Stomach (tissue), 4 donors: ENCODE measurements at regions not wholly inside any gene's neighbourhood (a gene's known extent, or its start where the extent isn't known, plus 50 kb on each side); places are given as distances from the start of the nearest gene placed in this dataset.

ENCODE experiments used
- CTCF ChIP-seq, 7 experiments: fragments of 450-650 bp in 4 of 7; fragments of 200-600 bp in 3 of 7; sonication (generic) in 3 of 7; IDR thresholded peaks; one replicate each; pipeline ENCODE4 v1.5.1; 2016 to 2019; ENCODE audit warnings: antibody characterized with exemption in 7 of 7, control low read depth in 2 of 7, mild to moderate bottlenecking in 1 of 7
- POLR2A ChIP-seq, 4 donors: fragments of 450-650 bp; IDR thresholded peaks; one replicate each; pipeline ENCODE4 v1.6.1; 2016; ENCODE audit warnings: antibody characterized with exemption in 4 of 4, control low read depth in 2 of 4, mild to moderate bottlenecking in 1 of 4, moderate library complexity in 1 of 4
- POLR2AphosphoS5 ChIP-seq, 3 donors: sonication (generic); formaldehyde crosslinking; IDR thresholded peaks; one replicate each; pipeline ENCODE4 v1.6.1; 2016; ENCODE audit warnings: antibody characterized with exemption in 3 of 3

GRCh38 chr15:95119041-95119610 lies 887.8 kb downstream of the MCTP2 start:
- no peak for TF ChIP-seq POLR2A (IDR thresholded peaks at IDR 0.05)
- TF ChIP-seq POLR2AphosphoS5 (IDR thresholded peaks at IDR 0.05) = no peak
- TF ChIP-seq CTCF (IDR thresholded peaks at IDR 0.05) = no peak
